Gastrocnemius medialis (tissue), 4 donors: ENCODE measurements at regions not wholly inside any gene's neighbourhood (a gene's known extent, or its start where the extent isn't known, plus 50 kb on each side); places are given as distances from the start of the nearest gene placed in this dataset.
"Not testable (repeated sequence)": the region's sequence is repeated elsewhere in the genome, so short reads cannot be mapped to it uniquely, and the experiment has no call there.

ENCODE experiments used
- ATAC-seq, 2 donors: fragments of 150-250 bp; one replicate each; pipeline ENCODE4 v1.9.1; 2016
- DNase-seq, 2 donors: peaks; one replicate each; pipeline ENCODE4 v3.0.0-alpha.2; 2019
- H3K27ac ChIP-seq, 4 donors: fragments of 200-600 bp; sonication (generic); 1 replicate in 1 of 4; 2 replicates in 3 of 4; pipeline ENCODE4 v1.5.1; 2016 to 2018; ENCODE audit warnings: mild to moderate bottlenecking in 2 of 4, moderate library complexity in 1 of 4
- H3K27me3 ChIP-seq, 3 donors: fragments of 200-600 bp; sonication (generic) in 2 of 3; 1 replicate in 1 of 3; 2 replicates in 2 of 3; pipeline versions ENCODE4 v1.5.1 to v1.6.0; 2016 to 2019; ENCODE audit warnings: mild to moderate bottlenecking in 1 of 3, moderate library complexity in 1 of 3
- H3K36me3 ChIP-seq, 2 donors: fragments of 200-600 bp; sonication (generic) in 1 of 2; one replicate each; pipeline ENCODE4 v1.5.1; 2017 to 2018
- H3K4me1 ChIP-seq, 2 donors: fragments of 200-600 bp; sonication (generic) in 1 of 2; one replicate each; pipeline ENCODE4 v1.5.1; 2016 to 2017; ENCODE audit warnings: mild to moderate bottlenecking in 2 of 2
- H3K4me3 ChIP-seq, 4 donors: fragments of 200-600 bp; sonication (generic) in 3 of 4; 1 replicate in 1 of 4; 2 replicates in 3 of 4; pipeline ENCODE4 v1.5.1; 2016 to 2019; ENCODE audit warnings: mild to moderate bottlenecking in 2 of 4
- H3K9me3 ChIP-seq, 3 donors: fragments of 200-600 bp; sonication (generic) in 2 of 3; 1 replicate in 1 of 3; 2 replicates in 2 of 3; pipeline ENCODE4 v1.5.1; 2016 to 2019
- CTCF ChIP-seq, 5 experiments: fragments of 450-650 bp in 3 of 5; fragments of 200-600 bp in 2 of 5; sonication (generic) in 2 of 5; IDR thresholded peaks in 4 of 5; conservative IDR thresholded peaks in 1 of 5; 1 replicate in 4 of 5; 2 replicates in 1 of 5; pipeline ENCODE4 v1.5.1; 2016 to 2019; ENCODE audit warnings: antibody characterized with exemption in 5 of 5, mild to moderate bottlenecking in 3 of 5, moderate library complexity in 3 of 5
- POLR2A ChIP-seq, 2 donors: fragments of 450-650 bp; IDR thresholded peaks; one replicate each; pipeline ENCODE4 v1.6.1; 2017; ENCODE audit warnings: antibody characterized with exemption in 2 of 2, mild to moderate bottlenecking in 2 of 2, moderate library complexity in 2 of 2
- in situ Hi-C, 4 donors: fragments of 200-750 bp; cut with MboI; loops; one replicate each; pipeline versions ENCODE4 v1.15.0 to v1.8.0; 2017; ENCODE audit warnings: low sequenced_read_pairs in 4 of 4
- intact Hi-C: fragments of 100-400 bp; cut with DNase I; formaldehyde crosslinking; loops from one replicate; pipeline ENCODE4 v1.15.1; 2023; ENCODE audit warnings: low total_unique reads

- Histone ChIP-seq H3K4me3 (no peak overlapping the region), H3K27ac (no peak overlapping the region), H3K4me1 (no peaks in the 10 kb centered on the region), H3K36me3 (no peaks in the 10 kb centered on the region), H3K27me3 (no peaks in the 10 kb centered on the region), H3K9me3 (no peaks in the 10 kb centered on the region)
- TF ChIP-seq CTCF (IDR thresholded peaks at IDR 0.05 in 4 of 5, conservative IDR thresholded peaks at IDR 0.05 in 1 of 5) (no peak), POLR2A (IDR thresholded peaks at IDR 0.05) (no peak)
- intact Hi-C loops (no loop called here), in situ Hi-C loops (no loop called here)
- ATAC-seq (no peak), DNase-seq (no peak)
Measured at GRCh38 chr16:26454102-26454501, 612.6 kb upstream of the C16orf82 start.

- Histone ChIP-seq H3K9me3 (no peaks in the 10 kb centered on the region), H3K4me1 (no peaks in the 10 kb centered on the region), H3K27me3 (no peaks in the 10 kb centered on the region), H3K36me3 (no peaks in the 10 kb centered on the region), H3K4me3 (no peak overlapping the region), H3K27ac (no peak overlapping the region)
- intact Hi-C loops = no loop called here
- DNase-seq = no peak
- no peak for ATAC-seq
- TF ChIP-seq CTCF (IDR thresholded peaks at IDR 0.05 in 4 of 5, conservative IDR thresholded peaks at IDR 0.05 in 1 of 5) (no peak), POLR2A (IDR thresholded peaks at IDR 0.05) (no peak)
- in situ Hi-C loops = no loop called here
Measured at GRCh38 chr16:26456074-26456473, 610.7 kb upstream of the C16orf82 start.

GRCh38 chr16:26457095-26457494, 609.6 kb upstream of the C16orf82 start:
- ATAC-seq (no peak), DNase-seq (no peak)
- no peak overlapping the region for H3K4me3 ChIP-seq
- H3K9me3 ChIP-seq = no peaks in the 10 kb centered on the region
- intact Hi-C loops = no loop called here
- no peaks in the 10 kb centered on the region for H3K27me3 ChIP-seq
- TF ChIP-seq CTCF (IDR thresholded peaks at IDR 0.05 in 4 of 5, conservative IDR thresholded peaks at IDR 0.05 in 1 of 5) (no peak), POLR2A (IDR thresholded peaks at IDR 0.05) (no peak)
- H3K36me3 ChIP-seq = no peaks in the 10 kb centered on the region
- no peak overlapping the region for H3K27ac ChIP-seq
- in situ Hi-C loops = no loop called here
- H3K4me1 ChIP-seq = no peaks in the 10 kb centered on the region

- in situ Hi-C loops (no loop called here), intact Hi-C loops (no loop called here)
- no peak overlapping the region for H3K27ac ChIP-seq
- no peaks in the 10 kb centered on the region for H3K27me3 ChIP-seq
- no peaks in the 10 kb centered on the region for H3K36me3 ChIP-seq
- no peak for ATAC-seq
- DNase-seq = no peak
- H3K4me3 ChIP-seq = no peak overlapping the region
- H3K9me3 ChIP-seq = no peaks in the 10 kb centered on the region
- TF ChIP-seq POLR2A (IDR thresholded peaks at IDR 0.05) (no peak), CTCF (IDR thresholded peaks at IDR 0.05 in 4 of 5, conservative IDR thresholded peaks at IDR 0.05 in 1 of 5) (no peak)
- H3K4me1 ChIP-seq = no peaks in the 10 kb centered on the region
Measured at GRCh38 chr16:26457882-26458281, 608.8 kb upstream of the C16orf82 start.

- H3K36me3 ChIP-seq = no peaks in the 10 kb centered on the region
- intact Hi-C loops = no loop called here
- ATAC-seq (no peak), DNase-seq (no peak)
- TF ChIP-seq CTCF (IDR thresholded peaks at IDR 0.05 in 4 of 5, conservative IDR thresholded peaks at IDR 0.05 in 1 of 5) (no peak), POLR2A (IDR thresholded peaks at IDR 0.05) (no peak)
- H3K4me1 ChIP-seq = no peaks in the 10 kb centered on the region
- no peak overlapping the region for H3K27ac ChIP-seq
- no peaks in the 10 kb centered on the region for H3K27me3 ChIP-seq
- H3K4me3 ChIP-seq = no peak overlapping the region
- in situ Hi-C loops = no loop called here
- no peaks in the 10 kb centered on the region for H3K9me3 ChIP-seq
Measured at GRCh38 chr16:26464576-26465266, 602.0 kb upstream of the C16orf82 start.

- H3K4me1 ChIP-seq, H3K9me3 ChIP-seq, intact Hi-C loops, H3K36me3 ChIP-seq, in situ Hi-C loops, H3K4me3 ChIP-seq, H3K27me3 ChIP-seq, ATAC-seq, H3K27ac ChIP-seq, DNase-seq: not testable (repeated sequence)
Measured at GRCh38 chr16:26474405-26474804, 592.3 kb upstream of the C16orf82 start.
